MM.1S (cell line): ENCODE measurements at regions not wholly inside any gene's neighbourhood (a gene's known extent, or its start where the extent isn't known, plus 50 kb on each side); places are given as distances from the start of the nearest gene placed in this dataset.

Source experiments
- CTCF ChIP-seq: fragments of 300-600 bp; sonication (generic); IDR thresholded peaks from 2 replicates; pipeline ENCODE4 v1.5.1; 2016; ENCODE audit warnings: antibody characterized with exemption, low read length, mixed read lengths
- EZH2phosphoT487 ChIP-seq: fragments of 300-600 bp; sonication (generic); IDR thresholded peaks from 2 replicates; pipeline ENCODE4 v1.6.1; 2018; ENCODE audit warnings: antibody characterized with exemption, low read length

DNA sequence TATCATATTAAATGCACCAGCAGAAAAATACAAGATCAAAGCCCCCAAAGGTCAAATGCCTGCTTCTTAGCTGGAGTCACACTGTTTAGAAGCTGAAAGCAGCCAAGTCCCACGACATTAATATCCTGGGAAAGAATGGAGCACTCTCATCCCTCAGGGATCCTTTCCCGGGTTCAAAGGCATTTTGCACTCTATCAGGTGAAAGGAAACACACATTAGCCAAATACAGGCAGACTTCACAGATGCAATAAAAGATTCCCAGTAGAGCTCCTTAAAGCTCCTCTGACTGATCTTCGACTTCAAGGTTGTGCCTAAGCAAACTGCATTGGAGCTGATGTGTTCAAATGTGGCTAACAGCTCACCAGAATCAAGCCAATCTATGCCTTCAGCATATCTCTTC is 158.4 kb downstream of the RNF152 start:
- TF ChIP-seq CTCF (no peak), EZH2phosphoT487 (no peak)
